ENCODE measurements at regions not wholly inside any gene's neighbourhood (a gene's known extent, or its start where the extent isn't known, plus 50 kb on each side); places are given as distances from the start of the nearest gene placed in this dataset.

DNA sequence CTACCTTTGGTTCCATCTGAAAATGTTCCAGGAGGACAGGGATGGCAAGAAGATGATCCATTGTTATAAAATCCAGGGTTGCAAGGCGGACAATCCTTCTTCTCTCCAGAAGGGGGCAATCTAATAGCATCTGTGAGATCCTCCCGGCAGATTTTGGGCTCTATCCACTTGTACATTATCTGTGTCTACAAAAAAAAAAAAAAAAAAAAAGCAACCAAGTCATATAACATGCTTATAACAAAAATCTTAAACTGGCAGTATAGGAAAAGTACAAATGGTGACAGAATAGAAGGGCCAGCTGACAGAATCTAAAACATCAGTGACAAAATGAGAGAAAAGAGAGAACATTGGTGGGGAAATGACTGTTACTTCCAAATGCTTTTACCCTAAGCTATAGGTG, 132.7 kb downstream of the ELAPOR2 start:
- TF ChIP-seq EZH2 (IDR thresholded peaks at IDR 0.05; ENCODE audit: borderline replicate concordance, low read depth, low read length, severe bottlenecking) (no peak), POLR2A (IDR thresholded peaks at IDR 0.05; ENCODE audit: low read depth, low read length) (no peak), POLR2AphosphoS5 (IDR thresholded peaks at IDR 0.05; ENCODE audit: insufficient read depth, low read depth, low read length) (no peak)
- TF ChIP-seq, protein P1, sequence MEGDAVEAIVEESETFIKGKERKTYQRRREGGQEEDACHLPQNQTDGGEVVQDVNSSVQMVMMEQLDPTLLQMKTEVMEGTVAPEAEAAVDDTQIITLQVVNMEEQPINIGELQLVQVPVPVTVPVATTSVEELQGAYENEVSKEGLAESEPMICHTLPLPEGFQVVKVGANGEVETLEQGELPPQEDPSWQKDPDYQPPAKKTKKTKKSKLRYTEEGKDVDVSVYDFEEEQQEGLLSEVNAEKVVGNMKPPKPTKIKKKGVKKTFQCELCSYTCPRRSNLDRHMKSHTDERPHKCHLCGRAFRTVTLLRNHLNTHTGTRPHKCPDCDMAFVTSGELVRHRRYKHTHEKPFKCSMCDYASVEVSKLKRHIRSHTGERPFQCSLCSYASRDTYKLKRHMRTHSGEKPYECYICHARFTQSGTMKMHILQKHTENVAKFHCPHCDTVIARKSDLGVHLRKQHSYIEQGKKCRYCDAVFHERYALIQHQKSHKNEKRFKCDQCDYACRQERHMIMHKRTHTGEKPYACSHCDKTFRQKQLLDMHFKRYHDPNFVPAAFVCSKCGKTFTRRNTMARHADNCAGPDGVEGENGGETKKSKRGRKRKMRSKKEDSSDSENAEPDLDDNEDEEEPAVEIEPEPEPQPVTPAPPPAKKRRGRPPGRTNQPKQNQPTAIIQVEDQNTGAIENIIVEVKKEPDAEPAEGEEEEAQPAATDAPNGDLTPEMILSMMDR (IDR thresholded peaks at IDR 0.05; ENCODE audit: extremely low read depth in 1 of 2, insufficient read depth in 1 of 2, low read depth in 1 of 2, low read length in 2 of 2): peak; percentile 60 to 65
- TF ChIP-seq, protein P2, sequence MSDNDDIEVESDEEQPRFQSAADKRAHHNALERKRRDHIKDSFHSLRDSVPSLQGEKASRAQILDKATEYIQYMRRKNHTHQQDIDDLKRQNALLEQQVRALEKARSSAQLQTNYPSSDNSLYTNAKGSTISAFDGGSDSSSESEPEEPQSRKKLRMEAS (IDR thresholded peaks at IDR 0.05; ENCODE audit: insufficient read depth, insufficient read length): no peak

Measured in endothelial cell of umbilical vein (primary cell).